Mesodermal cell (in vitro differentiated cells): ENCODE measurements at regions not wholly inside any gene's neighbourhood (a gene's known extent, or its start where the extent isn't known, plus 50 kb on each side); places are given as distances from the start of the nearest gene placed in this dataset.
"Not testable (repeated sequence)": the region's sequence is repeated elsewhere in the genome, so short reads cannot be mapped to it uniquely, and the experiment has no call there.

Experiments
- H3K27ac ChIP-seq: 2 replicates; pipeline ENCODE4 v1.7.0; 2013; ENCODE audit warnings: mild to moderate bottlenecking, low read depth, low read length, moderate library complexity; ENCODE audit not compliant: severe bottlenecking
- H3K36me3 ChIP-seq: 2 replicates; pipeline ENCODE4 v1.7.1; 2013; ENCODE audit warnings: mild to moderate bottlenecking, low read length, moderate library complexity; ENCODE audit not compliant: control insufficient read depth, insufficient read depth
- H3K4me1 ChIP-seq: one replicate; pipeline ENCODE4 v1.7.1; 2013; ENCODE audit warnings: mild to moderate bottlenecking, low read length; ENCODE audit not compliant: insufficient read depth, control insufficient read depth, poor library complexity, severe bottlenecking
- H3K4me3 ChIP-seq: 2 replicates; pipeline ENCODE4 v1.7.0; 2013; ENCODE audit warnings: low read length, control low read depth, mild to moderate bottlenecking; ENCODE audit not compliant: insufficient read depth, poor library complexity, severe bottlenecking; ENCODE audit errors: extremely low read depth
- H3K9me3 ChIP-seq: 2 replicates; pipeline ENCODE4 v1.7.1; 2013; ENCODE audit warnings: mild to moderate bottlenecking, low read length, moderate library complexity; ENCODE audit not compliant: control insufficient read depth
- WGBS, 2 experiments: methylation state at CpG; one replicate each; pipeline ENCODE4 v1.1.5; 2013; ENCODE audit warnings: missing lambda C conversion rate in 2 of 2; ENCODE audit not compliant: insufficient coverage in 2 of 2; 5-methylcytosine and 5-hydroxymethylcytosine counted together

DNA sequence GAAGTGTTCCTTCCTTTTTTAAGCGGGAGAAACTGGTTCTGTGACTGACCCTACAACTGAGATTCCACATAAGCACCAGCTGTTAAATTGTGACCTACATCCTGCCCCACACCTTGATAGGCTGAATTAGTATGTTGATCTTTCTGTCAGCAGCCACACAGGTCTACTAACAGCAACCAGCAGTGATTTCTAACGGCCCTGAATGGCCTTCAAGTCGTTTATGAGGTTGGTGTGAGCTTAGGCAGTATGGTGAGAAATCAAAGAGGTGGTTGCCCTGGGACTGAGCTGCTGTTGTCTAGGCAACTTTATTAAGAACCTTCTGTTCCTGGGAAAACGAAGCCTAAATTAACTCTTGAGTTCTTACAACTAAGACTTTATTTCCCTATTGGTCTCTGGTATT, 197.2 kb upstream of the FSHR start:
- H3K4me1 ChIP-seq: no peaks in the 10 kb centered on the region
- H3K4me3 ChIP-seq: no peak overlapping the region
- no peaks in the 10 kb centered on the region for H3K9me3 ChIP-seq
- H3K27ac ChIP-seq: no peak overlapping the region
- 40 to 80% methylated on average over 1 to 2 of the region's 4 CpGs for WGBS, 2 experiments
- H3K36me3 ChIP-seq: no peaks in the 10 kb centered on the region

DNA sequence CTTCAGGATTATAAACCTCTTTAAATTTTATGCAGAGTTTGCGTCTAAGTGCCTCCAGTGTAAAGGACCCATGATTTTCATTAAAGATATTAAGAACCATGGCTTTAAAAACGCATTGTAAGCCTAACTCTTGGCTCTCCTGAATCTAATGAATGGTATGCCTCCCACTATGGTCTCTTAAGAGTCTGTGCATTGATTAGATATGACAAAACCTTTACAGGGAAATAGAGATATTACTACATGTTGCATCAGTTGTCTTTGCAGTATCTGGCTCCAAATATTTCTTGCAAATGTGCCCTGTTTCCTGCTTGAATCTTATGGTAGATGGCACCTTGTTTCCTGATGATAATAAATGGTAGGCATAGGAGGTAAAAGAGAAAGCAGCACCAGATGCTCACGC, 189.3 kb upstream of the FSHR start:
- H3K4me1 ChIP-seq: no peaks in the 10 kb centered on the region

DNA sequence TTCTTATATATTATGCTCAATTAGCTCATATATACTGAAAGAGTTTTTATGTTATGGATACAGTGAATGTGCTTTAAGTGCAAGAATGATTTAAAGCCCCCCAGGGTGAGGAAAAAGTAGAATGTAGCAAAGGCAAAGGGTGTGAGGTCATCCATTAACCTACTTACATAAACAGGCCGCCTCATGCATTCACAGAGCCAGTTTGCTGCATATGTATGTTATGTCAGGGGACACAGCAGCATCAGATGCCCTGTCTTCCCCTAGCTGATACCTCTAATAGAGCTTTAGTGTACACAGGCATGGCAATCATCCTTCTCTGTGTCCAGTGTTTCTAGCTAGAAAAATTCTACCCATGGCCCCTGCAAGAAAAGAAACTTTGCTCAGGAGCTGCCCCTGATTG, 187.8 kb upstream of the FSHR start:
- Histone ChIP-seq H3K4me3 (no peak overlapping the region), H3K36me3 (no peaks in the 10 kb centered on the region), H3K4me1 (no peaks in the 10 kb centered on the region), H3K27ac (no peak overlapping the region), H3K9me3 (no peaks in the 10 kb centered on the region)
- 100% methylated on average over 1 of the region's 1 CpG for WGBS, 2 experiments

More for the DNA sequence above, 189.3 kb upstream of the FSHR start:
- H3K4me3 ChIP-seq: no peak overlapping the region
- H3K9me3 ChIP-seq: no peaks in the 10 kb centered on the region
- H3K36me3 ChIP-seq: no peaks in the 10 kb centered on the region
- WGBS, 2 experiments: 100% methylated on average over 1 of the region's 3 CpGs; no CpG with 5 or more reads in 1 of the 2 experiments
- no peak overlapping the region for H3K27ac ChIP-seq

DNA sequence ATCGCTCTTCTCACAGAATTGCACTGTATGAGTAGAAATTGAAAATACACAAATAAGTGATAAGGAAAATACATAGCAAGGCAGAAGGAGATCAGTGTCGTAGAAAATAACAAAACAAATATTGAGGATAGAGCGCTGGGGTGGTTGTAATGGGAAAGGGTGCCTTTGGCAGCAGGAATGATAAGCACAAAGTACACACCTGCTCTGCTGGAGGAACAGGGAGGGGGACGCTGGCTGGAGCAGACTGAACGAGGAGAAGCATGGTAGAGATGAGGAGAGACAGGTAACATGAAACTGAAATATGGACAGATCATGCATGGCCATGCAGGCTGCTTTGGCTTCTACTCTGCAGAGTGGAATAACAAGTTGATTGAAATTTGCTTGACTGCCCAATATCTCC, 181.2 kb upstream of the FSHR start:
- H3K9me3 ChIP-seq: no peaks in the 10 kb centered on the region
- H3K36me3 ChIP-seq: no peaks in the 10 kb centered on the region
- no peaks in the 10 kb centered on the region for H3K4me1 ChIP-seq
- H3K27ac ChIP-seq: no peak overlapping the region
- 82 to 92% methylated on average over 4 of the region's 5 CpGs for WGBS, 2 experiments
- no peak overlapping the region for H3K4me3 ChIP-seq

DNA sequence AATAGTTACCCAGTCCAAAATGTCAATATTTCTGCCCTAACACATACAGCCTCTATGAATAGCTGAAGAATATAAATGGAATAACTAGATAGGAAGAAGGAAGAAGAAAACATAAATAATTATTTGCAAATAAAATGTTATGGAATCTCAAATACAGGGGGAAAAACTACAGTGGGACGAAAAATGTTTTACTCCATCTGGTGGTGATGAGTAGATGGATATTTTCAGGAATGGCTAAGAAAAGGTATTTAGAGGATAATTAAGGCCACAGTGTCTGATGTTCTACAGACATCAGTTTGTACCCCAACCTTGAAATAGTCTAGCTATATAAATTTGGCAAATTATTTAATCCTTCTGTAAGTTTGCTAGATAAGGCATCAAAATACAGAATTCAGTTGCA, 178.1 kb upstream of the FSHR start:
- H3K36me3 ChIP-seq: no peaks in the 10 kb centered on the region
- no peak overlapping the region for H3K27ac ChIP-seq
- H3K4me1 ChIP-seq: no peaks in the 10 kb centered on the region
- WGBS, 2 experiments: 89 to 100% methylated on average over 1 of the region's 1 CpG
- no peaks in the 10 kb centered on the region for H3K9me3 ChIP-seq
- no peak overlapping the region for H3K4me3 ChIP-seq

DNA sequence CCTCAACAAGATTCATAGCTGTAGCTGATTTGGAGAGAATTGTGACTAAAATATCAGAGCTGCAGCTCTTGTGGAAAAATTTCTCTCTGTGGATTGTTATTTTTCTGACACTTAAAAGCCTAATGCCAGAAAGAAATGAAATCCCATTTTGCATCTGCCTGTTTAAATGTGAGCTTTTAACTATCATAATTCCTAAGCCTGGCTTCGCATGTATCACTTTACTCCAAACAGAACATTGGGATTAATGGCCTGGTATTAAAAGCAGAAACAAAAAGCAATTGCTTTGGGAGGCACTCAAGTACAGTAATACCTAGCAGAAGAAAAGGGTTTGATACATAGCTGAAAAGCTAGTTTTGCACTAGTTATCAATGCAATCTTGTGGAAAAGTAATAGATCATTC, 164.2 kb upstream of the FSHR start:
- H3K4me1 ChIP-seq: no peaks in the 10 kb centered on the region
- no CpG with 5 or more reads among the region's 1 CpG for WGBS, 2 experiments
- no peak overlapping the region for H3K27ac ChIP-seq
- no peaks in the 10 kb centered on the region for H3K36me3 ChIP-seq
- no peak overlapping the region for H3K4me3 ChIP-seq
- no peaks in the 10 kb centered on the region for H3K9me3 ChIP-seq

DNA sequence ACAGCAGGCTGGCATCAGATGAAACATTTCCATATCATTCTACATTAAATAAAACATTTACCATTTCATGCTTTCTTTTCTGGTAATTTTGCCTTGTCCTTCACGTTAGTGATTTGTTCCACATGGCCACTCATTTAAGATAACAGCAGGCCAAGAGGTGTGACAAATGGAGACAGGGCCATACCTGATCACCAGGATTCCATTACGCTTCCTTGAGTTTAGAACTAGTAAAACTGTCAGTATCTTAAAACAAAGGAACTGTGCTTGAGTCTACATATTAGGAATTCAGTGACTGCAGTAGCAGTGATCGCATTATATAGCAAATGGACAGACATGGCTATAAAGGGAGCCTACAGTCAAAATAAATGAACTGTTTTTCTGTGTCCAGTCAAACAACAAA, 155.1 kb upstream of the FSHR start:
- no peak overlapping the region for H3K4me3 ChIP-seq
- H3K4me1 ChIP-seq: no peaks in the 10 kb centered on the region
- H3K9me3 ChIP-seq: no peaks in the 10 kb centered on the region
- no peak overlapping the region for H3K27ac ChIP-seq
- WGBS, 2 experiments: 92 to 97% methylated on average over 2 to 3 of the region's 3 CpGs
- H3K36me3 ChIP-seq: no peaks in the 10 kb centered on the region

DNA sequence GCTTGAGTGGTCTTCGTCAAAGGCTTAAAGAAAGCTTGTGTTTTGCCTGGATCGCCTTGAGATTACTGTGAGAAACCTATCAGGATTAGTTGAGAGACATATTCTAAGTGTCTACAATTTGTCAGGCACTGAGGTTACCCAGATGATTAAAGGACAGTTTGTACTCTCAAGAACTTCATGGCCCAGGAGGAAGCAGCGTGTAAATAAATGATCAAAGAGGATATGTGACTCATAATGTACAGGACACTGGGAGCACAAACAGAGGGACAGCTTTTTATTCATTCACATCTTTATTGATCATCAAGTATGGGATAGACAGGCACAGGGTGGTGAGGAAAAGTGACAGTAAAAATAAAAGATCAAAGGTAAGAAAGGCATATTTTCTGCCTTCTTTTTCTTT, 152.6 kb upstream of the FSHR start:
- Histone ChIP-seq H3K36me3 (no peaks in the 10 kb centered on the region), H3K27ac (peak overlapping the region; percentile 23), H3K4me3 (no peak overlapping the region), H3K4me1 (no peaks in the 10 kb centered on the region), H3K9me3 (no peaks in the 10 kb centered on the region)
- 87% methylated on average over 2 of the region's 3 CpGs; no CpG with 5 or more reads in 1 of the 2 experiments for WGBS, 2 experiments

DNA sequence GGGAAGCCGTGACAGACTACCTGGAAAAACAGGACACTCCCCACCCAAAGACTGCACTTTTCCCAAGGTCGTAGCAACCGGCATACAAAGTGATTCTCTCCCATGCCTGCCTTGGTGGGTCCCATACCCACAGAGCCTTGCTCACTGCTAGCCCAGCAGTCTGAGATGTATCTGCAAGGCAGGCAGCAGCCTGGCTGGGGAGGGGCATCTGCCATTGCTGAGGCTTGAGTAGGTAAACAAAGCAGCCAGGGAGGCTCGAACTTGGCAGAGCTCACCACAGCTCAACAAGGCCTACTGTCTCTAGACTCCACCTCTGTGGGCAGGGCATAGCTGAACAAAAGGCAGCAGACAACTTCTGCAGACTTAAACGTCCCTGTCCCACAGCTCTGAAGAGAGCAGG, 144.4 kb upstream of the FSHR start:
- not testable (repeated sequence) for H3K4me3 ChIP-seq, H3K27ac ChIP-seq, H3K9me3 ChIP-seq, H3K36me3 ChIP-seq, H3K4me1 ChIP-seq
- 72 to 77% methylated on average over 3 to 5 of the region's 5 CpGs for WGBS, 2 experiments

DNA sequence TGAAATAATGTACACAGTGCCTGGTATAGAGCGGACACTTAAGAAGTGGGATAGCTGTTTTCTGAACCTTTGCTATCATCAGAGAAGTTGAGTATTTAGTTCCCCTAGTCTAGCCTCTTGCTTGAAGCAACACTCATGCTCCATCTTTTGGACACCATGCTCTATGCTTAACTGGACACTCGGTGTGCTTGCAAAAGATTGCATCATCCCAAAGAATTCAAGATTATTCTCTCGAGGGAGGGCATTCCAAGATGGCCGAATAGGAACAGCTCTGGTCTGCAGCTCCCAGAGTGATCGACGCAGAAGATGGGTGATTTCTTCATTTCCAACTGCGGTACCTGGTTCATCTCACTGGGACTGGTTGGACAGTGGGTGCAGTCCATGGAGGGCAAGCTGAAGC, 143.9 kb upstream of the FSHR start:
- Histone ChIP-seq H3K9me3 (no peaks in the 10 kb centered on the region), H3K4me1 (no peaks in the 10 kb centered on the region), H3K4me3 (no peak overlapping the region), H3K36me3 (no peaks in the 10 kb centered on the region), H3K27ac (no peak overlapping the region)
- 94 to 96% methylated on average over 7 of the region's 7 CpGs for WGBS, 2 experiments

DNA sequence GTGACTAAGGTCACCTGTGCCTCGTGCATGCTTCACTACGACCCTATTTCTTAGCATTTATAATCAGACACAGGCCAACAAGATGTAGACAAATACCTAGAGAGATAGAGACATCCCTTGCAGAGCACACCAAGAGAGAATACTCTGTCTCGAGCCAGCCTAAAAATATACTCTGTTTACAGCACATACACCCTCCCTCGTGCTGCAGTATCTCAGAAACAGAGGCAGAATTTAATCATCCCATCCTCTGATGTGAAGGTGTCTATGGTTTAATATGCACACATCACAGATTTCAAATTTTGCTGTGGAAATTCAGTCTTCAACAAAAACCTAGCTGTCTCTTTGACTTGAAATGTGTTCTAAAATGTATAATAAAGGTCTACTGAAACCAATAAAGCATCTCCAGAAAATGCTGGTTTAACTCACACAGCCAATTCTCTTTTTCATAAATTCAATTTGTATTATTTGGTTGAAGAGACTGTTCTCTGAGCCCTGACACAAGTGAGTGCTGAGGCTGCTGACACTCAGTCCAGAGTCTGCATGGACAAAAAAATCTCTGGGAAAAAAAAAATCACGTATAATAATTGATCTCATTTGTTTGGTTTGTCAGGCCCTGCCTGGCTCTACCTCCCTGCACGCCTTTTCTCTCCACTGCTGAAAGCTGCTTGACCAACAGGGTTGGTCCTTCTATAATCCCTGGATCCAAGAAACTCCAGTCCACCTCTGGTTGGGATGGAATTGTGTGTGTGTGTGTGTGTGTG, 142.0 kb upstream of the FSHR start:
- H3K4me3 ChIP-seq: no peak overlapping the region
- H3K27ac ChIP-seq: no peak overlapping the region
- H3K4me1 ChIP-seq: no peaks in the 10 kb centered on the region
- H3K9me3 ChIP-seq: no peaks in the 10 kb centered on the region
- no peaks in the 10 kb centered on the region for H3K36me3 ChIP-seq
- WGBS, 2 experiments: 86% methylated on average over 2 of the region's 6 CpGs; no CpG with 5 or more reads in 1 of the 2 experiments
